ENCODE measurements at regions not wholly inside any gene's neighbourhood (a gene's known extent, or its start where the extent isn't known, plus 50 kb on each side); places are given as distances from the start of the nearest gene placed in this dataset.

DNA sequence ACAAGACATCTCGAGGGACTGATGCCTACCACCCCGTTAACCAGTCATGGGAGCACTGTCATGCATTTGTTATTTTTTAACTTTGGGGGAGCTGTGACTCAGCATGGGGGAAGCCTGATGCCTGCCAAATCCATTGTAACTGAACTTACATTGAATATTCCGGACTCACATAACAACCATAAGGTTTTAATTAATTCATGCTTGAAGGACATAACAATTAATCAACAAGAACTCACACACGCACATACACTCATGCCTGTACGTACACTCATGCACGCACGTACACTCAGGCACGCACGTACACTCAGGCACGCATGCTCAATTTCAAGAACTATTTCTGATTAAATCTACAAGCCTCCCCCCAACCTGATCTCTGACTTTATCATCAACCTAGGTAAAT, 1639.1 kb downstream of the SUCLG1 start:
- Histone ChIP-seq H3K27me3 (ENCODE audit: control insufficient read depth, insufficient read depth, low read length) (no peaks in the 10 kb centered on the region), H3K9me3 (ENCODE audit: control insufficient read depth, insufficient read depth, low read depth, low read length) (no peaks in the 10 kb centered on the region), H4K20me1 (ENCODE audit: control insufficient read depth, extremely low read depth, insufficient read depth, low read length) (no peaks in the 10 kb centered on the region), H2AFZ (ENCODE audit: low read length) (no peak overlapping the region), H3K4me1 (ENCODE audit: control insufficient read depth, extremely low read depth, insufficient read depth, low read length) (no peaks in the 10 kb centered on the region), H3K36me3 (ENCODE audit: control insufficient read depth, insufficient read depth, low read length) (no peaks in the 10 kb centered on the region), H3K79me2 (ENCODE audit: control insufficient read depth, insufficient read depth, low read length) (no peaks in the 10 kb centered on the region), H3K4me2 (ENCODE audit: extremely low read depth, insufficient read depth, low read length) (no peak overlapping the region), H3K9ac (ENCODE audit: insufficient read depth, low read length) (no peak overlapping the region), H3K27ac (ENCODE audit: insufficient read depth, low read length) (no peak overlapping the region), H3K4me3 (replicated peaks in 1 of 4; ENCODE audit: control extremely low read depth in 1 of 4, insufficient read depth in 1 of 4, low read depth in 3 of 4, low read length in 4 of 4) (no peak overlapping the region)
- TF ChIP-seq, protein P1, sequence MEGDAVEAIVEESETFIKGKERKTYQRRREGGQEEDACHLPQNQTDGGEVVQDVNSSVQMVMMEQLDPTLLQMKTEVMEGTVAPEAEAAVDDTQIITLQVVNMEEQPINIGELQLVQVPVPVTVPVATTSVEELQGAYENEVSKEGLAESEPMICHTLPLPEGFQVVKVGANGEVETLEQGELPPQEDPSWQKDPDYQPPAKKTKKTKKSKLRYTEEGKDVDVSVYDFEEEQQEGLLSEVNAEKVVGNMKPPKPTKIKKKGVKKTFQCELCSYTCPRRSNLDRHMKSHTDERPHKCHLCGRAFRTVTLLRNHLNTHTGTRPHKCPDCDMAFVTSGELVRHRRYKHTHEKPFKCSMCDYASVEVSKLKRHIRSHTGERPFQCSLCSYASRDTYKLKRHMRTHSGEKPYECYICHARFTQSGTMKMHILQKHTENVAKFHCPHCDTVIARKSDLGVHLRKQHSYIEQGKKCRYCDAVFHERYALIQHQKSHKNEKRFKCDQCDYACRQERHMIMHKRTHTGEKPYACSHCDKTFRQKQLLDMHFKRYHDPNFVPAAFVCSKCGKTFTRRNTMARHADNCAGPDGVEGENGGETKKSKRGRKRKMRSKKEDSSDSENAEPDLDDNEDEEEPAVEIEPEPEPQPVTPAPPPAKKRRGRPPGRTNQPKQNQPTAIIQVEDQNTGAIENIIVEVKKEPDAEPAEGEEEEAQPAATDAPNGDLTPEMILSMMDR (conservative IDR thresholded peaks at IDR 0.05 in 1 of 2, IDR thresholded peaks at IDR 0.05 in 1 of 2; ENCODE audit: low read depth in 1 of 2, low read length in 2 of 2) = no peak
- no peak for TF ChIP-seq EZH2 (IDR thresholded peaks at IDR 0.05; ENCODE audit: low read length, missing control alignments)
- DNase-seq (ENCODE audit: low read depth in 2 of 2) = peak in 1 of 2 donors; percentile 65

GRCh38 chr2:82814146-82814545, 1644.9 kb downstream of the SUCLG1 start:
- Histone ChIP-seq H3K27me3 (ENCODE audit: control insufficient read depth, insufficient read depth, low read length) (no peaks in the 10 kb centered on the region), H3K36me3 (ENCODE audit: control insufficient read depth, insufficient read depth, low read length) (no peaks in the 10 kb centered on the region), H3K9me3 (ENCODE audit: control insufficient read depth, insufficient read depth, low read depth, low read length) (no peaks in the 10 kb centered on the region), H3K9ac (ENCODE audit: insufficient read depth, low read length) (no peak overlapping the region), H3K79me2 (ENCODE audit: control insufficient read depth, insufficient read depth, low read length) (no peaks in the 10 kb centered on the region), H2AFZ (ENCODE audit: low read length) (no peak overlapping the region), H3K4me3 (replicated peaks in 1 of 4; ENCODE audit: control extremely low read depth in 1 of 4, insufficient read depth in 1 of 4, low read depth in 3 of 4, low read length in 4 of 4) (no peak overlapping the region), H3K4me2 (ENCODE audit: extremely low read depth, insufficient read depth, low read length) (no peak overlapping the region), H3K4me1 (ENCODE audit: control insufficient read depth, extremely low read depth, insufficient read depth, low read length) (no peaks in the 10 kb centered on the region), H3K27ac (ENCODE audit: insufficient read depth, low read length) (no peak overlapping the region), H4K20me1 (ENCODE audit: control insufficient read depth, extremely low read depth, insufficient read depth, low read length) (no peaks in the 10 kb centered on the region)
- no peak for TF ChIP-seq EZH2 (IDR thresholded peaks at IDR 0.05; ENCODE audit: low read length, missing control alignments)
- TF ChIP-seq, protein P1 (conservative IDR thresholded peaks at IDR 0.05 in 1 of 2, IDR thresholded peaks at IDR 0.05 in 1 of 2; ENCODE audit: low read depth in 1 of 2, low read length in 2 of 2) = no peak
- DNase-seq (ENCODE audit: low read depth in 2 of 2) = no peak

DNA sequence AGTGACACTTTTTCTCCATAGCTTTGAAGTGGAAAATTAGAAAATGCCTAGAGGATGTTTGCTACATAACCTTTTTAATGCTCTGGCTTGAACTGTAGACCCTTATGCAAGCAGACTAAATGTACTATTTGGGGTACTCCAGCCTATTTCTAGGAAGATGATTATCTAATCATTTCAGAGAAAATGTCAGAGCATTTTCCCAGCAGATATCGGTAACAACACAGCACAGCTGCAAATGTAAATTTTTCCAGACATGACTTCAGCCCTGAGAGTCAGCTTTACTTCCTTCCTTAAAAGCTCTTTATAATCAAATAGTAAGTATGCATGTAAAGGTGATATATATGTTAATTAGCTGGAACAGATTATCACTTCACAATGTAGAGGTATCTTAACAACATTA, 1647.1 kb downstream of the SUCLG1 start:
- TF ChIP-seq, protein P1 (conservative IDR thresholded peaks at IDR 0.05 in 1 of 2, IDR thresholded peaks at IDR 0.05 in 1 of 2; ENCODE audit: low read depth in 1 of 2, low read length in 2 of 2) = no peak
- no peak for TF ChIP-seq EZH2 (IDR thresholded peaks at IDR 0.05; ENCODE audit: low read length, missing control alignments)

More for the DNA sequence above, 1647.1 kb downstream of the SUCLG1 start:
- Histone ChIP-seq H2AFZ (ENCODE audit: low read length) (no peak overlapping the region), H3K9me3 (ENCODE audit: control insufficient read depth, insufficient read depth, low read depth, low read length) (no peaks in the 10 kb centered on the region), H3K4me3 (replicated peaks in 1 of 4; ENCODE audit: control extremely low read depth in 1 of 4, insufficient read depth in 1 of 4, low read depth in 3 of 4, low read length in 4 of 4) (no peak overlapping the region), H3K4me1 (ENCODE audit: control insufficient read depth, extremely low read depth, insufficient read depth, low read length) (no peaks in the 10 kb centered on the region), H3K4me2 (ENCODE audit: extremely low read depth, insufficient read depth, low read length) (no peak overlapping the region), H3K9ac (ENCODE audit: insufficient read depth, low read length) (no peak overlapping the region), H4K20me1 (ENCODE audit: control insufficient read depth, extremely low read depth, insufficient read depth, low read length) (no peaks in the 10 kb centered on the region), H3K27me3 (ENCODE audit: control insufficient read depth, insufficient read depth, low read length) (no peaks in the 10 kb centered on the region), H3K36me3 (ENCODE audit: control insufficient read depth, insufficient read depth, low read length) (no peaks in the 10 kb centered on the region), H3K27ac (ENCODE audit: insufficient read depth, low read length) (no peak overlapping the region), H3K79me2 (ENCODE audit: control insufficient read depth, insufficient read depth, low read length) (no peaks in the 10 kb centered on the region)
- DNase-seq (ENCODE audit: low read depth in 2 of 2) = no peak

Data from fibroblast of lung (primary cell).